ENCODE measurements at regions not wholly inside any gene's neighbourhood (a gene's known extent, or its start where the extent isn't known, plus 50 kb on each side); places are given as distances from the start of the nearest gene placed in this dataset.
"Not testable (repeated sequence)": the region's sequence is repeated elsewhere in the genome, so short reads cannot be mapped to it uniquely, and the experiment has no call there.

GRCh38 chr2:53509831-53510388 lies 257.7 kb upstream of the CHAC2 start:
- Histone ChIP-seq H3K36me3 (no peaks in the 10 kb centered on the region), H3K4me1 (no peaks in the 10 kb centered on the region), H3K9me3 (no peaks in the 10 kb centered on the region), H3K27me3 (no peaks in the 10 kb centered on the region), H3K4me3 (ENCODE audit: low read depth, low read length) (no peak overlapping the region)
- no peak for TF ChIP-seq CTCF (IDR thresholded peaks at IDR 0.05; ENCODE audit: low read depth, low read length)
- no peak for DNase-seq

- no peak for TF ChIP-seq CTCF (IDR thresholded peaks at IDR 0.05; ENCODE audit: low read depth, low read length)
- Histone ChIP-seq H3K4me3 (ENCODE audit: low read depth, low read length) (no peak overlapping the region), H3K9me3 (no peaks in the 10 kb centered on the region), H3K36me3 (no peaks in the 10 kb centered on the region), H3K27me3 (no peaks in the 10 kb centered on the region), H3K4me1 (no peaks in the 10 kb centered on the region)
- DNase-seq = no peak
Observed at GRCh38 chr2:53508667-53509066, 258.9 kb upstream of the CHAC2 start.

GRCh38 chr2:53507070-53507469 lies 260.5 kb upstream of the CHAC2 start:
- H3K4me1 ChIP-seq; H3K9me3 ChIP-seq; H3K36me3 ChIP-seq; H3K4me3 ChIP-seq (ENCODE audit: low read depth, low read length); DNase-seq; H3K27me3 ChIP-seq: not testable (repeated sequence)

- H3K9me3 ChIP-seq = no peaks in the 10 kb centered on the region
- H3K4me1 ChIP-seq = no peaks in the 10 kb centered on the region
- no peaks in the 10 kb centered on the region for H3K27me3 ChIP-seq
- DNase-seq = no peak
- TF ChIP-seq CTCF (IDR thresholded peaks at IDR 0.05; ENCODE audit: low read depth, low read length) = no peak
- no peaks in the 10 kb centered on the region for H3K36me3 ChIP-seq
- no peak overlapping the region for H3K4me3 ChIP-seq (ENCODE audit: low read depth, low read length)
Observed at GRCh38 chr2:53505826-53506225, 261.8 kb upstream of the CHAC2 start.

- no peaks in the 10 kb centered on the region for H3K27me3 ChIP-seq
- no peak for DNase-seq
- no peak for TF ChIP-seq CTCF (IDR thresholded peaks at IDR 0.05; ENCODE audit: low read depth, low read length)
- H3K36me3 ChIP-seq = no peaks in the 10 kb centered on the region
- H3K4me3 ChIP-seq (ENCODE audit: low read depth, low read length) = no peak overlapping the region
- H3K9me3 ChIP-seq = no peaks in the 10 kb centered on the region
- H3K4me1 ChIP-seq = no peaks in the 10 kb centered on the region
Observed at GRCh38 chr2:53504507-53504906, 263.1 kb upstream of the CHAC2 start.

GRCh38 chr2:53500181-53500580 lies 267.4 kb upstream of the CHAC2 start:
- no peak for DNase-seq
- Histone ChIP-seq H3K9me3 (no peaks in the 10 kb centered on the region), H3K36me3 (no peaks in the 10 kb centered on the region), H3K4me3 (ENCODE audit: low read depth, low read length) (no peak overlapping the region), H3K4me1 (no peaks in the 10 kb centered on the region), H3K27me3 (no peaks in the 10 kb centered on the region)
- TF ChIP-seq CTCF (IDR thresholded peaks at IDR 0.05; ENCODE audit: low read depth, low read length) = no peak

GRCh38 chr2:53498210-53498609 lies 269.4 kb upstream of the CHAC2 start:
- TF ChIP-seq CTCF (IDR thresholded peaks at IDR 0.05; ENCODE audit: low read depth, low read length) = no peak
- H3K36me3 ChIP-seq = no peaks in the 10 kb centered on the region
- no peaks in the 10 kb centered on the region for H3K4me1 ChIP-seq
- no peaks in the 10 kb centered on the region for H3K27me3 ChIP-seq
- H3K9me3 ChIP-seq = no peaks in the 10 kb centered on the region
- no peak overlapping the region for H3K4me3 ChIP-seq (ENCODE audit: low read depth, low read length)
- no peak for DNase-seq

Data from BE2C (cell line).